Breast epithelium (tissue), 3 donors: ENCODE measurements at regions not wholly inside any gene's neighbourhood (a gene's known extent, or its start where the extent isn't known, plus 50 kb on each side); places are given as distances from the start of the nearest gene placed in this dataset.

ENCODE experiments used
- CTCF ChIP-seq, 3 donors: fragments of 450-650 bp; IDR thresholded peaks; one replicate each; pipeline ENCODE4 v1.5.1; 2016 to 2017; ENCODE audit warnings: antibody characterized with exemption in 3 of 3, mild to moderate bottlenecking in 3 of 3, moderate library complexity in 3 of 3
- POLR2A ChIP-seq: fragments of 450-650 bp; IDR thresholded peaks from one replicate; pipeline ENCODE4 v1.6.1; 2016; ENCODE audit warnings: antibody characterized with exemption, mild to moderate bottlenecking, moderate library complexity

GRCh38 chr12:125269276-125269675, 204.0 kb downstream of the AACS start:
- no peak for TF ChIP-seq CTCF (IDR thresholded peaks at IDR 0.05)
- TF ChIP-seq POLR2A: no peak
